Psoas muscle (tissue), 7 donors: ENCODE measurements at regions not wholly inside any gene's neighbourhood (a gene's known extent, or its start where the extent isn't known, plus 50 kb on each side); places are given as distances from the start of the nearest gene placed in this dataset.
A peak's percentile ranks its signal among the peaks of the same experiment; 100 is the strongest.

Source experiments
- ATAC-seq, 4 donors: fragments of 200-7000 bp; cut with Tn5 transposase; one replicate each; pipeline ENCODE4 v1.9.1; 2020; ENCODE audit warnings: moderate library complexity in 3 of 4, mild to moderate bottlenecking in 2 of 4
- DNase-seq, 2 donors: peaks; one replicate each; pipeline ENCODE4 v3.0.0-alpha.2; 2020
- H3K27ac ChIP-seq: fragments of 200-600 bp; one replicate; pipeline ENCODE4 v1.8.0; 2022
- H3K27me3 ChIP-seq, 3 donors: fragments of 200-600 bp in 1 of 3; one replicate each; pipeline versions ENCODE4 v1.6.1 to v1.8.0; 2013 to 2022; ENCODE audit warnings: low read length in 2 of 3, mild to moderate bottlenecking in 2 of 3, moderate library complexity in 1 of 3; ENCODE audit not compliant: insufficient read depth in 3 of 3
- H3K36me3 ChIP-seq, 2 donors: fragments of 200-600 bp in 1 of 2; one replicate each; pipeline versions ENCODE4 v1.6.1 to v1.8.0; 2013 to 2022; ENCODE audit warnings: low read depth in 1 of 2, mild to moderate bottlenecking in 1 of 2, moderate library complexity in 1 of 2; ENCODE audit not compliant: insufficient read depth in 1 of 2
- H3K4me1 ChIP-seq: fragments of 200-600 bp; one replicate; pipeline ENCODE4 v1.8.0; 2022
- H3K4me3 ChIP-seq: fragments of 200-600 bp; one replicate; pipeline ENCODE4 v1.8.0; 2022; ENCODE audit warnings: mild to moderate bottlenecking
- H3K9me3 ChIP-seq: fragments of 200-600 bp; one replicate; pipeline ENCODE4 v1.8.0; 2022
- CTCF ChIP-seq: fragments of 200-600 bp; IDR thresholded peaks from one replicate; pipeline ENCODE4 v1.8.0; 2022; ENCODE audit warnings: antibody characterized with exemption
- WGBS, 3 donors: extraction: QIAGEN DNeasy Blood & Tissue Kit; methylation state at CpG; one replicate each; pipeline versions ENCODE4 v1.1.6 to v1.1.7; 2013; 5-methylcytosine and 5-hydroxymethylcytosine counted together
- intact Hi-C, 2 donors: fragments of 100-400 bp; cut with DNase I; formaldehyde crosslinking; loops; one replicate each; pipeline versions ENCODE4 v1.11.0 to v1.14.2; 2022
- donor health status: healthy with polysubstance abuse.
- donor health status: DM: no; HTN: no; CAD: no; lungs with moderate emphysema.
- donor health status: Bipolar disorder and iron deficiency.
- donor health status: healthy.
- donor health status: DM: yes; HTN: yes; CAD: no.
- donor health status: DM: no; HTN: no; CAD: no.
- donor health status: DM: yes; HTN: yes; CAD: no.

GRCh38 chr6:170099387-170099786 is 191.5 kb downstream of the DLL1 start:
- ATAC-seq (no peak), DNase-seq (no peak)
- Histone ChIP-seq H3K4me3 (no peak overlapping the region), H3K9me3 (no peaks in the 10 kb centered on the region), H3K27ac (no peak overlapping the region), H3K36me3 (no peaks in the 10 kb centered on the region), H3K4me1 (peaks cover 16% of the 10 kb centered on the region), H3K27me3 (no peaks in the 10 kb centered on the region)
- intact Hi-C loops = no loop called here
- WGBS, 3 donors = 86 to 92% (median 87%) methylated on average over 11 of the region's 11 CpGs
- TF ChIP-seq CTCF = no peak

- WGBS, 3 donors = 91 to 93% (median 92%) methylated on average over 36 to 37 of the region's 37 CpGs
- no peak overlapping the region for H3K27ac ChIP-seq
- ATAC-seq = no peak
- H3K36me3 ChIP-seq = no peaks in the 10 kb centered on the region
- H3K27me3 ChIP-seq = no peaks in the 10 kb centered on the region
- no peak overlapping the region for H3K4me3 ChIP-seq
- intact Hi-C loops = no loop called here
- no peaks in the 10 kb centered on the region for H3K9me3 ChIP-seq
- TF ChIP-seq CTCF = no peak
- H3K4me1 ChIP-seq = peaks cover 16% of the 10 kb centered on the region
- DNase-seq = peak in 1 of 2 donors; percentile 44
These were observed 192.3 kb downstream of the DLL1 start for GRCh38 chr6:170098428-170099170.

DNA sequence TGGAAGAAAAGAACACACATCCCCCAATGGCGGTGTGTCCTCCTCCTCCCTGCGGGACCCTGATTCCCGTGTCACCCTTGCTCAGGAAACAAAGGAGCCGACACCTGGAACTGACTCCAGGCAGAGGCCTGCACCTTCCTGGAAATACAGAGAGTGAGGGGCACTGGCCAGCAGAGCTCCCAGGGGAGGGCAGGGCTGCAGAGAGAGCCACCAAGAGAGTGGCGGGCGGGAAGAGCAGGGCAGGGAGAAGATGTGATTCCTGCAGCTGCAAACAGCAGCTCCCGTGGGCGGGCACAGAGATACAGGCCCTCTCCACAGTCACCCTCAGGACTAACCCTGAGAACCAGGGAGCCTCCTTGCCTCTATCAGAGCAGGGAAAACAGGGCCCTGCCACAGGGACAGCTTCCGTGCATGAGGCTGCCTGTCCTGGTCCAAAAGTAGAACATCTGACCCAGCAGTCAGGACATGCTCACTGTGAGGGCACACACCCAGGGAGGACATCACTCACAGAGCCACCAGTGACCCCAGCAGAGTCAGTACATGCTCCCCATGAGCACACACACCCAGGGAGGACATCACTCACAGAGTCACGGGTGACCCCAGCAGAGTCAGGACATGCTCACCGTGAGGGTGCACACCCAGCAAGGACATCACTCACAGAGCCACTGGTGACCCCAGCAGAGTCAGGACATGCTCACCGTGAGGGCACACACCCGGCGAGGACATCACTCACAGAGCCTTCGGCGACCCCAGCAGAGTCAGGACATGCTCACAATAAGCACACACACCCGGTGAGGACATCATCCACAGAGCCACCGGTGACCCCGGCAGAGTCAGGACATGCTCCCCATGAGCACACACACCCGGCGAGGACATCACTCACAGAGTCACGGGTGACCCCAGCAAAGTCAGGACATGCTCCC is 193.1 kb downstream of the DLL1 start:
- Histone ChIP-seq H3K36me3 (no peaks in the 10 kb centered on the region), H3K4me1 (peaks cover 16% of the 10 kb centered on the region), H3K4me3 (no peak overlapping the region), H3K27ac (no peak overlapping the region), H3K9me3 (no peaks in the 10 kb centered on the region), H3K27me3 (no peaks in the 10 kb centered on the region)
- 77 to 85% (median 85%) methylated on average over 21 to 22 of the region's 22 CpGs for WGBS, 3 donors
- intact Hi-C loops = no loop called here
- no peak for TF ChIP-seq CTCF
- DNase-seq (peak in 1 of 2 donors; percentile 35), ATAC-seq (peak in 3 of 4 donors; percentile 11 to 26 (median 17))

GRCh38 chr6:170096803-170097504 is 193.9 kb downstream of the DLL1 start:
- Histone ChIP-seq H3K9me3 (no peaks in the 10 kb centered on the region), H3K27me3 (no peaks in the 10 kb centered on the region), H3K27ac (no peak overlapping the region), H3K4me1 (peaks cover 16% of the 10 kb centered on the region), H3K36me3 (no peaks in the 10 kb centered on the region), H3K4me3 (no peak overlapping the region)
- intact Hi-C loops = no loop called here
- ATAC-seq (peak in 2 of 4 donors; percentile 20 to 59), DNase-seq (peak in 1 of 2 donors; percentile 25)
- 65 to 72% (median 68%) methylated on average over 22 of the region's 22 CpGs for WGBS, 3 donors
- no peak for TF ChIP-seq CTCF
